ENCODE measurements at regions not wholly inside any gene's neighbourhood (a gene's known extent, or its start where the extent isn't known, plus 50 kb on each side); places are given as distances from the start of the nearest gene placed in this dataset.

DNA sequence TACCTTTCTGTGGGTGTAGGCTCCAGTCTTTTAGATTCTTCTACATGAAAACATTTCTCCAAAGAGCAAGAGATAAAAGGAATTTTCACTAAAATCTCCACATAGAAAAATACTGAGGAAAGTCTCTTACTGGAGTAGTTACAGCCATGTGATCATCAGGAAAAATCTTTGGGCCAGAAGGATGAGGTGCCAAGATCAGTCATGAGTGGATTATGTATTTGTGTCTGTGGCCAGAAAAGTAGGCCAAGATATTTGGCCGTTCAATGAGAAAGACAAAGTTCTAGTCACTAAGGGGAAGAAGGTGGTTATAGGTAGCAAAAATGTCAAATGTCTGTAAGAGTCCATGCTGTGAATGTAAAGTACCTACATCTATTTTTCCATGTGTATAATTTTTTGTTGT, 339.3 kb downstream of the NSUN3 start:
- TF ChIP-seq HDGF (IDR thresholded peaks at IDR 0.05; ENCODE audit: borderline replicate concordance) (no peak), ELF4 (IDR thresholded peaks at IDR 0.05) (no peak), FOXA1 (IDR thresholded peaks at IDR 0.05) (no peak), SUZ12 (IDR thresholded peaks at IDR 0.05) (no peak), CTBP1 (IDR thresholded peaks at IDR 0.05; ENCODE audit: borderline replicate concordance) (no peak), FOXK2 (IDR thresholded peaks at IDR 0.05) (no peak), BHLHE40 (IDR thresholded peaks at IDR 0.05; ENCODE audit: borderline replicate concordance) (no peak), TARDBP (IDR thresholded peaks at IDR 0.05) (no peak), SP1 (IDR thresholded peaks at IDR 0.05) (no peak), ZNF384 (IDR thresholded peaks at IDR 0.05) (no peak)
